IMR-90 (cell line): ENCODE measurements at regions not wholly inside any gene's neighbourhood (a gene's known extent, or its start where the extent isn't known, plus 50 kb on each side); places are given as distances from the start of the nearest gene placed in this dataset.

Source experiments
- ATAC-seq: fragments of 200-7000 bp; cut with Tn5 transposase; 2 replicates; pipeline ENCODE4 v1.9.1; 2020; ENCODE audit warnings: low read depth, mild to moderate bottlenecking, moderate library complexity
- BruUV-seq: library from RNA; stranded (reverse); fragments of 400-500 nt; replicated peaks from 2 replicates; lab custom pipeline; 2021; lab: Mats Ljungman, UMichigan
- CTCF ChIA-PET: fragments of 300-600 bp; formaldehyde crosslinking; extraction: SDS; loops from one replicate; lab custom pipeline; 2021; ENCODE audit warnings: antibody characterized with exemption; lab: Yijun Ruan, JAX
- POLR2A ChIA-PET: fragments of 300-600 bp; sonication (Branson Sonifier 250); formaldehyde crosslinking; loops from one replicate; lab custom pipeline; 2022; ENCODE audit warnings: antibody characterized with exemption; ENCODE audit not compliant: unreplicated experiment; lab: Charles Lee
- DNase-seq: peaks from one replicate; pipeline ENCODE4 v3.0.0; 2013
- H2AFZ ChIP-seq: replicated peaks from 2 replicates; pipeline ENCODE3; 2013; ENCODE audit warnings: low read length, mild to moderate bottlenecking; ENCODE audit not compliant: poor library complexity
- H2AK5ac ChIP-seq: 2 replicates; pipeline ENCODE4 v1.6.1; 2013; ENCODE audit warnings: low read depth, low read length, inconsistent platforms
- H2AK9ac ChIP-seq: replicated peaks from 2 replicates; pipeline ENCODE3; 2013; ENCODE audit warnings: mild to moderate bottlenecking, low read depth, low read length, moderate library complexity; ENCODE audit not compliant: poor library complexity
- H2BK120ac ChIP-seq: 2 replicates; pipeline ENCODE4 v1.6.1; 2013; ENCODE audit warnings: low read depth, low read length, inconsistent platforms
- H2BK15ac ChIP-seq: 3 replicates; pipeline ENCODE4 v1.6.1; 2013; ENCODE audit warnings: low read depth, low read length, inconsistent platforms
- H2BK20ac ChIP-seq: 2 replicates; pipeline ENCODE4 v1.6.1; 2013; ENCODE audit warnings: low read depth, mild to moderate bottlenecking, inconsistent platforms, low read length, moderate library complexity
- H2BK5ac ChIP-seq: 2 replicates; pipeline ENCODE4 v1.6.1; 2013; ENCODE audit warnings: mild to moderate bottlenecking, low read depth, low read length, inconsistent platforms; ENCODE audit not compliant: poor library complexity, severe bottlenecking
- H3K14ac ChIP-seq: replicated peaks from 2 replicates; pipeline ENCODE4 v1.6.1; 2013; ENCODE audit warnings: low read depth, low read length, inconsistent platforms
- H3K18ac ChIP-seq: 2 replicates; pipeline ENCODE4 v1.6.1; 2013; ENCODE audit warnings: low read depth, low read length, control low read depth
- H3K23ac ChIP-seq: 2 replicates; pipeline ENCODE4 v1.6.1; 2013; ENCODE audit warnings: low read depth, low read length, inconsistent platforms
- H3K27ac ChIP-seq: 2 replicates; pipeline ENCODE4 v1.5.1; 2013; ENCODE audit warnings: mild to moderate bottlenecking, control low read depth, low read length; ENCODE audit not compliant: insufficient read depth
- H3K27me3 ChIP-seq: 2 replicates; pipeline ENCODE4 v1.6.1; 2013; ENCODE audit warnings: low read length; ENCODE audit not compliant: control insufficient read depth, insufficient read depth
- H3K36me3 ChIP-seq: 2 replicates; pipeline ENCODE4 v1.6.1; 2013; ENCODE audit warnings: low read length, mixed read lengths; ENCODE audit not compliant: control insufficient read depth, insufficient read depth
- H3K4ac ChIP-seq: 2 replicates; pipeline ENCODE4 v1.6.1; 2013; ENCODE audit warnings: low read depth, low read length, inconsistent platforms
- H3K4me1 ChIP-seq: 2 replicates; pipeline ENCODE4 v1.6.1; 2013; ENCODE audit warnings: low read length, mixed read lengths; ENCODE audit not compliant: control insufficient read depth, insufficient read depth
- H3K4me2 ChIP-seq: 2 replicates; pipeline ENCODE4 v1.6.1; 2013; ENCODE audit warnings: low read depth, mild to moderate bottlenecking, control low read depth, low read length, moderate library complexity
- H3K4me3 ChIP-seq: 2 replicates; pipeline ENCODE4 v1.5.1; 2013; ENCODE audit warnings: low read depth, mild to moderate bottlenecking, control low read depth, low read length, moderate library complexity; ENCODE audit not compliant: insufficient read depth
- H3K56ac ChIP-seq: 2 replicates; pipeline ENCODE4 v1.6.1; 2013; ENCODE audit warnings: low read length, inconsistent platforms; ENCODE audit not compliant: insufficient read depth; ENCODE audit errors: extremely low read depth
- H3K79me1 ChIP-seq, 2 experiments: 2 replicates each; pipeline ENCODE4 v1.6.1; 2013; ENCODE audit warnings: low read length in 2 of 2, inconsistent platforms in 1 of 2, low read depth in 1 of 2
- H3K9ac ChIP-seq: 2 replicates; pipeline ENCODE4 v1.6.1; 2013; ENCODE audit warnings: low read depth, low read length, control low read depth
- H3K9me1 ChIP-seq: 2 replicates; pipeline ENCODE4 v1.6.1; 2013; ENCODE audit warnings: low read length, inconsistent platforms; ENCODE audit not compliant: insufficient read depth
- H3K9me3 ChIP-seq: 2 replicates; pipeline ENCODE4 v1.6.1; 2013; ENCODE audit warnings: low read length; ENCODE audit not compliant: control insufficient read depth, insufficient read depth
- H4K20me1 ChIP-seq: 2 replicates; pipeline ENCODE4 v1.6.1; 2013; ENCODE audit warnings: low read length, inconsistent platforms; ENCODE audit not compliant: insufficient read depth
- H4K5ac ChIP-seq: 2 replicates; pipeline ENCODE4 v1.6.1; 2013; ENCODE audit warnings: mild to moderate bottlenecking, low read depth, low read length, control low read depth
- H4K8ac ChIP-seq, 2 experiments: 2 replicates each; pipeline ENCODE4 v1.6.1; 2013; ENCODE audit warnings: low read depth in 2 of 2, low read length in 2 of 2, control low read depth in 1 of 2, inconsistent platforms in 1 of 2
- H4K91ac ChIP-seq: 2 replicates; pipeline ENCODE4 v1.6.1; 2013; ENCODE audit warnings: low read depth, low read length, inconsistent platforms; ENCODE audit not compliant: insufficient read depth
- CEBPB ChIP-seq: IDR thresholded peaks from 2 replicates; pipeline ENCODE4 v1.6.1; 2012; ENCODE audit warnings: low read depth, low read length, improper control_type of control experiment
- CHD1 ChIP-seq: IDR thresholded peaks from 2 replicates; pipeline ENCODE4 v1.6.1; 2012; ENCODE audit warnings: low read depth, low read length, improper control_type of control experiment
- RAD21 ChIP-seq: IDR thresholded peaks from 2 replicates; pipeline ENCODE4 v1.6.1; 2012; ENCODE audit warnings: low read length, improper control_type of control experiment
- RFX5 ChIP-seq: IDR thresholded peaks from 2 replicates; pipeline ENCODE4 v1.8.0; 2012; ENCODE audit warnings: low read depth, mild to moderate bottlenecking, low read length, moderate library complexity
- WGBS, 2 experiments: methylation state at CpG; one replicate each; pipeline versions ENCODE4 v1.1.5 to v1.1.7; 2013; ENCODE audit warnings: missing lambda C conversion rate in 2 of 2; ENCODE audit not compliant: insufficient read length in 1 of 2; ENCODE audit errors: extremely low coverage in 2 of 2; 5-methylcytosine and 5-hydroxymethylcytosine counted together
- dilution Hi-C: fragments of 300-500 bp; cut with HindIII; formaldehyde crosslinking; loops from one replicate; pipeline ENCODE4 v1.14.3; 2018; ENCODE audit warnings: low sequenced_read_pairs; ENCODE audit not compliant: unreplicated experiment
- in situ Hi-C: fragments of 300-500 bp; cut with MboI; formaldehyde crosslinking; loops from 3 replicates; pipeline ENCODE4 v1.14.3; 2019; ENCODE audit warnings: low sequenced_read_pairs, inconsistent platforms, mixed read lengths
- intact Hi-C: fragments of 100-400 bp; cut with micrococcal nuclease; formaldehyde crosslinking; loops from 2 replicates; pipeline ENCODE4 v1.10.0; 2022

DNA sequence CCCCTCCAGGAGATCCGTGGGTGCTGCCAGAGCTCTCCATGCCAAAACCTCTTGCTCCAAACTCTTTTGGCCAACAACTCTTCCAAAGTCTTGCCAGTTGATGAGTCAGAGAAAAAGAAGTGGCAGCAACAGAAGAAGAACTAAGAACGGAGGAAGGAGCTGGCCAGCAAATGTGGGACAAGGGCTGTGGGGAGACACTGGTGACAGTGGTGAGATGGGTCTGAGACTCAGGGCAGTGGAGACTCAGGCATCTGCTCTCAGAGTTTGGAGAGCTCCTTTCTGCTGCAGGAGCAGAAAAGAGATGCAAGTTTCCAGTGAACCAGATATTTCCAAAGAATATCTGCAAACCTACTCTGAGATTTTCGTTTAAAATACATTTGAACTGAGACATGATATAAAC, 92.3 kb upstream of the SEMA6A start:
- dilution Hi-C loops (no loop called here), in situ Hi-C loops (no loop called here), intact Hi-C loops (no loop called here)
- H4K91ac ChIP-seq = no peak overlapping the region
- TF ChIP-seq RAD21 (no peak), RFX5 (no peak), CHD1 (no peak), CEBPB (no peak)
- H2BK15ac ChIP-seq = no peak overlapping the region
- no peak overlapping the region for H3K23ac ChIP-seq
- H3K4me1 ChIP-seq = no peaks in the 10 kb centered on the region
- no peak overlapping the region for H3K9ac ChIP-seq
- no peak for ATAC-seq
- H3K27ac ChIP-seq = no peak overlapping the region
- no peak overlapping the region for H2AK5ac ChIP-seq
- H3K27me3 ChIP-seq = no peaks in the 10 kb centered on the region
- H2BK20ac ChIP-seq = no peak overlapping the region
- H2AK9ac ChIP-seq = no peak overlapping the region
- no peak overlapping the region for H3K14ac ChIP-seq
- BruUV-seq = no TSS peak
- H3K4me3 ChIP-seq = no peak overlapping the region
- H3K79me1 ChIP-seq = no peaks in the 10 kb centered on the region
- H3K36me3 ChIP-seq = no peaks in the 10 kb centered on the region
- H3K9me3 ChIP-seq = peaks cover under 1% of the 10 kb centered on the region; the same call in 1 of the 2 replicates
- no peak overlapping the region for H3K18ac ChIP-seq
- no peaks in the 10 kb centered on the region for H3K9me1 ChIP-seq
- CTCF ChIA-PET = no interaction called here
- no peak for DNase-seq
- H2AFZ ChIP-seq = no peak overlapping the region
- no CpG with 5 or more reads among the region's 3 CpGs for WGBS, 2 experiments
- H3K4me2 ChIP-seq = no peak overlapping the region
- H2BK5ac ChIP-seq = no peak overlapping the region
- no peak overlapping the region for H4K5ac ChIP-seq
- H4K20me1 ChIP-seq = no peaks in the 10 kb centered on the region
- no peak overlapping the region for H4K8ac ChIP-seq
- POLR2A ChIA-PET = no interaction called here
- H3K4ac ChIP-seq = no peak overlapping the region
- no peak overlapping the region for H2BK120ac ChIP-seq
- H3K56ac ChIP-seq = no peak overlapping the region
